Urinary bladder (tissue), 3 donors: ENCODE measurements at regions not wholly inside any gene's neighbourhood (a gene's known extent, or its start where the extent isn't known, plus 50 kb on each side); places are given as distances from the start of the nearest gene placed in this dataset.

Experiments used
- DNase-seq: peaks from one replicate; pipeline ENCODE4 v3.0.0-alpha.2; 2015; ENCODE audit errors: extremely low spot score
- H3K27ac ChIP-seq: one replicate; pipeline ENCODE4 v1.5.1; 2013; ENCODE audit warnings: low read depth, mild to moderate bottlenecking, moderate library complexity
- H3K36me3 ChIP-seq: one replicate; pipeline ENCODE4 v1.6.1; 2013; ENCODE audit warnings: mild to moderate bottlenecking, moderate library complexity; ENCODE audit not compliant: insufficient read depth
- H3K4me1 ChIP-seq: one replicate; pipeline ENCODE4 v1.6.1; 2013; ENCODE audit warnings: mild to moderate bottlenecking, moderate library complexity; ENCODE audit not compliant: insufficient read depth
- H3K4me3 ChIP-seq: one replicate; pipeline ENCODE4 v1.5.1; 2013; ENCODE audit warnings: low read depth, low read length
- WGBS: extraction: QIAGEN DNeasy Blood & Tissue Kit; methylation state at CpG from one replicate; pipeline ENCODE4 v1.1.7; 2013; 5-methylcytosine and 5-hydroxymethylcytosine counted together
- donor health status: healthy with polysubstance abuse.
- donor health status: healthy.

DNA sequence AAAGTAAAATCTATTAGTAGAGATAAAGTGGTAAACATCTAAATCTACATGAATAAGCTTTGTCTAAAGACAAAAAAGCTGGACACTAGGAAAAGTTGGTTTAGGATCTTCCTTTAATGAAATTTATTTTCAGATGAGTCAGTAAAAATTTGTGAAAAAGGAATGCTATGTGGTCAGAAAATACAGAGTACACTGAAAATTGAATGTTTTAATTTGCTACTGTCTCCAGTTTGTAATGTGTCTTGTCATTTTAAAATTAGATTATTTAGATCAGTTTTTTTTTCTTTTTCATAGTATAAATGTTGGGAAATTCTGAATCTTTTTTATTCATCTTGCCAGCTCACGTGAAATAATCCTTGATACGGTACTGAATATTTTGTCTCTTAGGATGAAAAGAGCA is 56.9 kb downstream of the SLITRK6 start:
- 82% methylated on average over 2 of the region's 2 CpGs for WGBS
- no peak overlapping the region for H3K4me3 ChIP-seq
- H3K36me3 ChIP-seq, result no peaks in the 10 kb centered on the region
- no peak for DNase-seq
- H3K4me1 ChIP-seq, result no peaks in the 10 kb centered on the region
- no peak overlapping the region for H3K27ac ChIP-seq

DNA sequence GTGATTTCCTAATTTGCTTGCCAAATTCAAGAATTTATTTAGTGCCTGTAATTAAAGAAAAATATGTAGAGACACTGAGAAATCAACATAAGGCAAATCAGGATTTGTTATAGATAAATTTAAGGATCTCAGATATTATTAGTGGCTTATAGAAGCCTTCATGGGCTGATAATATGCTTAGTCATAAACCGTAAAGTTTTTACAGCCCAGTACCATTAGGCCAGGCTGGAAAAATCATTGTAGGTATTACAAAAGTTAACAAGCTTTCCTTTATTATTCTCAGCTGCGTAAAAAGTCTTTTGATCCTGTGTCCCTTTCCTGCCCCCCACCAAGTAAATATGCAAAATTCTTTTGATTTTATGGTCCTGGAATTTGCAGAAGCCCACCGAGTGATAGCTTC is 58.2 kb downstream of the SLITRK6 start:
- no peak for DNase-seq
- no peak overlapping the region for H3K4me3 ChIP-seq
- 63% methylated on average over 3 of the region's 3 CpGs for WGBS
- no peaks in the 10 kb centered on the region for H3K4me1 ChIP-seq
- H3K27ac ChIP-seq, result no peak overlapping the region
- no peaks in the 10 kb centered on the region for H3K36me3 ChIP-seq

DNA sequence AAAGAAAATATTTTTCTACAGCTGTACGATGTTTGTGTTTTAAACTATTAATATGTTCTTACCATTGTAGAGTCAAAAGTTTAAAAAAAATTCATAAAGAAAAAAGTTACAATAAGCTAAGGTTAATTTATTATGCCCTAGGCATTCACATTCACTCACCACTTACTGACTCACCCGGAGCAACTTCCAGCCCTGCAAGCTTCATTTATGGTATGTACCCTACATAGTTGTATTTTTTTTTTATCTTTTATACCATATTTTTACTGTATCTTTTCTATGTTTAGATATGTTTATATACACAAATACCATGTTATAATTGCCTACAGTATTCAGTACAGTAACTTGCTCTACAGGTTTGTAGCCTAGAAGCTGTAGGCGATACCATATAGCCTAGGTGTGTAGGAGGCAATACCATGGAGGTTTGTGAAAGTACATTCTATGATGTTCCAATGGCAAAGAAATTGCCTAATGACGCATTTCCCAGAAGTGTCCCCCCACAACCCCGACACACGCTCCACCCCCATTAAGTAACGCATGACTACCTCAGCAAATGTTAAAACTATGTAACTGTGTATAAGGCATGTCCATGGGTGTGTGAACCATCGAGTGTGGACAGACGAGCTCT is 60.4 kb downstream of the SLITRK6 start:
- no peaks in the 10 kb centered on the region for H3K4me1 ChIP-seq
- DNase-seq, result no peak
- no peak overlapping the region for H3K27ac ChIP-seq
- H3K36me3 ChIP-seq, result no peaks in the 10 kb centered on the region
- 89% methylated on average over 9 of the region's 9 CpGs for WGBS
- H3K4me3 ChIP-seq, result no peak overlapping the region

DNA sequence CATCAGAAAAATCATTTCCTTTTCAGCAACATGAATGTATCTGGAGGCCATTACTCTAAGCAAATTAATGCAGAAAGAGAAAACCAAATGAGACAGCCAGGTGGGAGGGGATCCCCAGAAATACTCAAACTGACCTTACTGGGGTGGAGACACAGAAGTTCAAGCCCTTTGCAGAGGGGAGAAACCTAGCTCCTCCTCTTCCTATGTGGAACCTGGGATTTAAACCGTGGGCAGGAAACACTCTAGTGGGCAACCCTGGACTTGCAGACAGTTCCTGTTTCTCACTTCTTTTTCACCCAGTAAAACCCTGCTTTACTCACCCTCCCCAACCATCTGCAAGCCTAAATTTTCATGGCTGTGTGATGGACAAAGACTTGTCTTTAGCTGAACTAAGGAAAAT is 61.3 kb downstream of the SLITRK6 start:
- WGBS, result 87% methylated on average over 1 of the region's 1 CpG
- no peak overlapping the region for H3K4me3 ChIP-seq
- no peak overlapping the region for H3K27ac ChIP-seq
- H3K4me1 ChIP-seq, result no peaks in the 10 kb centered on the region
- no peak for DNase-seq
- no peaks in the 10 kb centered on the region for H3K36me3 ChIP-seq

DNA sequence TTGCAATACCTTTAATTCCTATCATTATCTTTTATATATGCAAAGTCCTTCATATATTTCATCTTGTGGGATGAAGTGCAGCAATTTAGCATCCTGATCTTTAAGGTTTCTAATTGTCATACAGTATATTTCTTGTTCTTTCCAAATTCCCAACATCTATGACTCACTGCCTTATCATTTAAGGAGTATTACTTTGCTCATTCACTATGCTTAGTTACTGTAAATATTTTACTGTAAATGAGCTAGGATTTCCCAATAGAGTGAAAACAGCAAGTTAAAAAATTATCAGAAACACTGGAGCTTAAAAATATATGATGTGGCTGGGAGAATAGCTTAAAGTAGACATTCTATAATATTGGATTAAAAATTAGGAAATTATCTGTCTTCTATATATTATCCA is 69.9 kb downstream of the SLITRK6 start:
- DNase-seq, result no peak
- Histone ChIP-seq H3K4me1 (no peaks in the 10 kb centered on the region), H3K27ac (no peak overlapping the region), H3K4me3 (no peak overlapping the region), H3K36me3 (no peaks in the 10 kb centered on the region)

DNA sequence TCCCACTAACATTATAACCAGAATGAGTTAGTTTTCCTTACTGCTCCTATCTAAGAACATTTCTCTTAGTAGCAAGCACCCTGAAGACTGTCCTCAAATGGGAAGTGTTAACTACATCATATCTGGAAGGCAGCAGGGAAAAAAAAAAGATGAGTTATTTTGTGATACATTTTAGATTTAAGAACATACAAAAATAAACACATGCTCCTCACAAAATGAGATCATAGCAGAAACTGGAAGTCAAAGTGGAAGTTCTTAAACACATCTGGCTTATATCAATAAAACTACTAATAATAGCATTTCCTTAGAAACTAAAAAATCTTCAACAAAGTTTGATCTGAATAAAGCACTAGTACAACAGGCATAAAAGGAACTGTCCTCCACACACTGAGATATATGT is 70.4 kb downstream of the SLITRK6 start:
- H3K27ac ChIP-seq, result no peak overlapping the region
- H3K4me1 ChIP-seq, result no peaks in the 10 kb centered on the region
- H3K4me3 ChIP-seq, result no peak overlapping the region
- no peak for DNase-seq
- H3K36me3 ChIP-seq, result no peaks in the 10 kb centered on the region

DNA sequence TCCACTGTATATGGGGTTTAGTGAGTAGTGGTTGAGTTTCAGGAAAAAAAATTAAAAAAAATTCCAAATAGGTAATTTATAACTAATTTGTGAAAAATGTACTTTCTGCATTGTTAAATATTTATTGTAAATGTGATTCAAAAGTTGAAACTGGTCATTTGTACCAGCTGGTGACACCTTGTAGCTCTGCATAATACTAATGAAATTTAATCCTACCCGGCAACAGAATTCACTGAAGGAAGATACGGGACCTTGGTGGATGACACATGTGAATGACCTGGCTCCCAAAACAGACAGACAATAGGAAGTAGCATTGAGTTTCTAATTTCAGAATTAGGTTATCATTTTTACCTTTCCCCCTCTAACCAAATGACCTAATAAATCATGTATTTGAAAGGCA is 73.8 kb downstream of the SLITRK6 start:
- 94% methylated on average over 2 of the region's 2 CpGs for WGBS

DNA sequence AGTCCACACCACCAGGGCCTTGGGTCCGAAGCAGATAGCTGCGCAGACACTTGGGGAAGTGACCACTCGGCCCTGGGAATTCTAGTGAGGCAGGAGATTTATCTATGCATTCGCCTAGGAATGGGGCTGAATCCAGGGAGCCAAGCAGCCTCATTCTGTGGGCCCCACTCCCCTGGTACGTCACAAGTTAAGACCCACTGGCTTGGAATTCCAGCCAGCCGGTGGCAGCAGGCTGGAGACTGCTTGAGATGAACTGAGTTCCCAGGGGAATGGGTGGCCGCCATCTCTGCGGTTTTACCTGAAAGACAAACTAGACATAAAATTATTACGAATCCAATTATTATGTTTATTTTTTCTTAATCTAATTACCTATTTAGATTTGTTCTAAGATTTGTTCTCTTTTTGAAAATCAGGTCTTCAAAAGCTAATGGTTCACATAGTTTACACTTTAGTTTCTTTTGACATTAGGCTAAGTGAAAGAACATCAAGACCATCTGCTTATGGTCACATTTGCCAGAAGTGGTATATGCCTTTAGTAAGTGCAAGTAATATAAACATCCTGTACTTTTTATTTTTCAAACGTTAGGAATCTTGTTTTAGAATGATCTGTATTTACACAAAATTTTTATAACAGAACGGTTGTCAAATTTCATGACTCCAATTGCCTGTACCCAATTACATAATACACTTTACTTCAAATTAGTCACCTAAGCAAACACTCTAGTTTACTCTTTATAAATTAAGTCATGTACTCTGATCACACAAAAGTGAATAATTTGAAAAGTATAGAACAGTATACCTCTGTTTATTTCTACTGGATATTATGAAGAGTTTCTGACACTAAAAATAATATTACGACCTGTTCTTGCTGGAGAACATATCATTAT is 74.4 kb downstream of the SLITRK6 start:
- no peak for DNase-seq
- no peaks in the 10 kb centered on the region for H3K36me3 ChIP-seq
- H3K27ac ChIP-seq, result no peak overlapping the region
- WGBS, result 79% methylated on average over 12 of the region's 12 CpGs
- no peak overlapping the region for H3K4me3 ChIP-seq
- H3K4me1 ChIP-seq, result no peaks in the 10 kb centered on the region

More for the DNA sequence above, 73.8 kb downstream of the SLITRK6 start:
- DNase-seq, result no peak
- Histone ChIP-seq H3K27ac (no peak overlapping the region), H3K36me3 (no peaks in the 10 kb centered on the region), H3K4me3 (no peak overlapping the region), H3K4me1 (no peaks in the 10 kb centered on the region)

DNA sequence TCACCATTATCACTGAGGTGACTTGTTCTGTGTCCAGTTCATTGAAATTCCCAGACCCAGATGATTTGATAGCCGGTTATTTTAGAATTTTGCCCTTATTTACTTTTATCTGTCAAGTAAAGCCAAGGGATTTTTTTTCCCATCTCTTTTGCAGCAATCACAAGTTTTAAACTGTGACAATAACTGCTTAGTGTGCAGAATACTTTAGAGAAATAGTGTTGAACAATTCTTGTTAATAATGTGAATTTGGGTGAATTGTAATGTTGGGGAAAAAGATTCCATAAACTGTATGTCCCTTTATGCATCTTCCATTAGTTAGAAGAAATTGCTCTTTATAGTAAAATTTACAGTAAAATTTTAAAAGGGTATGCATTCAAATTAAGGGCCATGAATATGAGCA is 79.5 kb downstream of the SLITRK6 start:
- no peak overlapping the region for H3K27ac ChIP-seq
- no peak overlapping the region for H3K4me3 ChIP-seq
- no peak for DNase-seq
- no peaks in the 10 kb centered on the region for H3K36me3 ChIP-seq
- WGBS, result 94% methylated on average over 1 of the region's 1 CpG
- H3K4me1 ChIP-seq, result no peaks in the 10 kb centered on the region

DNA sequence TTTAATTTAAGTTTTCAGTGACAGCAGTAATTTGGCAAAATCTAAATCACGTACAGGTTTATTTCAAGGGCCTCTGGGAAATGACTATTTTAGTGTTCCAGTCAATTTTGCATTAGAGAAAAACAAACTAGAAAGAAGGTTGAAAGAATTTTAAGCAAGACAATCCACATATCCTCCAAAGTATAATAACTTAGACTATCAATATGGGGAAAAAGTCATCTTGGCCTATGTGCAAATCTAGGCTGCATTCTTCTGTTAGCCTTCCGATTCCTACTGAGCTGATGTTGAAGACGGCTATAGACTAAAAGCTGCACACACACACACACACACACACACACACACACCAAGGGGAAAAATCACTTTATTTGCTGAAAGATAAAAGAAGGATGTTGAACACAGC is 81.3 kb downstream of the SLITRK6 start:
- 89% methylated on average over 3 of the region's 3 CpGs for WGBS
- Histone ChIP-seq H3K36me3 (no peaks in the 10 kb centered on the region), H3K4me3 (no peak overlapping the region), H3K4me1 (no peaks in the 10 kb centered on the region), H3K27ac (no peak overlapping the region)
- DNase-seq, result no peak

DNA sequence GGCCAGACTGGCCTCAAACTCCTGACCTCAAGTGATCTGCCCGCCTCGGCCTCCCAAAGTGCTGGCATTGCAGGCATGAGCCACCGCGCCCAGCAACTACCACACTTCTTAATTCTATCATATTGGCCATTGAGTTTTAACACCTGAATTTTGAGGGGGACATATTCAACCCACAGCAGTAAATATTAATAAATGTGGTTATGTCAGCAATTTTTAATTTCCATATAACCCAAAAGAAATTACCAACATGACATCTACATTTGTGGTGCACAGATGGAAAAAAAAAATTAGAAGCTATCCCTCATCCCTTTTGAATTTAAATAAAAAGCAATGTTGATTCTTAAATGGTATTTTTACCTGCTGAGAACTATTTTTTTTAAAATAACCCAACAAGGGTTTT is 88.7 kb downstream of the SLITRK6 start:
- over 99% methylated on average over 4 of the region's 4 CpGs for WGBS
- H3K27ac ChIP-seq, result no peak overlapping the region
- no peak for DNase-seq

DNA sequence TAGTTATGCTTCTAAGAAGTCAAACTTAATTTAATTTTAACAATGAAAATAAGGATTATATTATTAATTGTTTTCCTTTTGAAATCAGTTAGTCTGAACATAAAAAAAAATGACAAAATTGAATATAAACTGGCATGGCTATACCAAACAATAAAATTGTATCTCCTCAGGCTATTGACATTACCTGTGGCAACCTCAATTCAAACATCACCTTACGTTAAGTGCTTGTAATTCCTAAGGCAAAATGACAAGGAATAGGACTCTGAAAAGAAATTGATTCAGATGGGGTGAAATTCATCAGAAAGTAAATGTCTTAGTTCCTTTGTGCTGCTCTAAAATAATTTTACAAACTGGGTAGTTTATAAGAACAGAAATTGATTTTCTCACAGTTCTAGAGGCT is 89.5 kb downstream of the SLITRK6 start:
- 89% methylated on average over 1 of the region's 1 CpG for WGBS
- DNase-seq, result no peak
- H3K4me3 ChIP-seq, result no peak overlapping the region
- H3K4me1 ChIP-seq, result no peaks in the 10 kb centered on the region
- H3K36me3 ChIP-seq, result no peaks in the 10 kb centered on the region
- no peak overlapping the region for H3K27ac ChIP-seq

More for the DNA sequence above, 88.7 kb downstream of the SLITRK6 start:
- Histone ChIP-seq H3K36me3 (no peaks in the 10 kb centered on the region), H3K4me1 (no peaks in the 10 kb centered on the region), H3K4me3 (no peak overlapping the region)

DNA sequence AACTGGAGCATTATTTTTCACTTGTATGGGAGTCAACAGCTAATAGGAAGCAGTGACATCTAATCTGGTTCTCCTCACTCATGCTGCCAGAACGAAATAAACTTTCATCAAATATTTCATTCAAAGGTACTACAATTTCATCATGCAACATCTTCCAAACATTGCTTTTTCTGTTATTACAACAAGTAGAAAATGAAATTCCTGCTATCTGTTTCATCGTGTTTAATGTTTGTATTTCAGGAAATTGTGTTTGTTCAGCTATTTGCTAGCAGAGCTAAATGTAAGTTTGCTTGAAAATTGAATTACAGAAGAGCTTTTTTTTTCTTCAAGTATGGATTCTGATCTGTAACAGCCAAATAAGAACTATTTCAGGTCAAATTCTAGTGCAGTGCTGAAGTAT is 90.1 kb downstream of the SLITRK6 start:
- no peak overlapping the region for H3K4me3 ChIP-seq
- no peaks in the 10 kb centered on the region for H3K4me1 ChIP-seq
- H3K27ac ChIP-seq, result no peak overlapping the region
- H3K36me3 ChIP-seq, result no peaks in the 10 kb centered on the region
- WGBS, result 32% methylated on average over 2 of the region's 2 CpGs
- no peak for DNase-seq

DNA sequence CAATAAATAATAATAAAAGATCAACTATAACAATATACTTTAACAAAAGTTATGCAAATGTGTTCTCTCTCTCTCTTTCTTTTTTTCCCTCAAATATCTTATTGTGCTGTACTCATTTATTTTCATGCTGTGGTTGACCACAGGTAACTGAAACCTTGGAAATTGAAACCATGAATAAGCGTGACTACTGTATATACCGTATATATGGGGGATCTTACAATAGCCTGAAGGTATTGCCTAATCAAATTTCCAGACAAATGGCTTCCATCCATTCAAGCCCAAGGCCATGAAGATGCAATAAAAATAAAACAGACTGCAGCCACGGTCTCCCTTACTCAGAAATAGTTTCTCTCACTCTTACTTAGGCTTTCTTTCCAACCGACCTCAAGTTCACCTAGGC is 98.3 kb downstream of the SLITRK6 start:
- Histone ChIP-seq H3K4me1 (no peaks in the 10 kb centered on the region), H3K27ac (no peak overlapping the region), H3K36me3 (no peaks in the 10 kb centered on the region), H3K4me3 (no peak overlapping the region)
- 87% methylated on average over 4 of the region's 4 CpGs for WGBS
- no peak for DNase-seq
